ENCODE measurements at regions not wholly inside any gene's neighbourhood (a gene's known extent, or its start where the extent isn't known, plus 50 kb on each side); places are given as distances from the start of the nearest gene placed in this dataset.

GRCh38 chr2:33746208-33746800 is 147.2 kb upstream of the FAM98A start:
- DNase-seq (ENCODE audit: extremely low read depth, low read depth) = no peak
- no peak for TF ChIP-seq CTCF (IDR thresholded peaks at IDR 0.05; ENCODE audit: low read depth, low read length, missing control alignments)
- H3K4me3 ChIP-seq (replicated peaks; ENCODE audit: low read depth, low read length) = no peak overlapping the region

- no peak for DNase-seq (ENCODE audit: extremely low read depth, low read depth)
- TF ChIP-seq CTCF (IDR thresholded peaks at IDR 0.05; ENCODE audit: low read depth, low read length, missing control alignments) = no peak
- no peak overlapping the region for H3K4me3 ChIP-seq (replicated peaks; ENCODE audit: low read depth, low read length)
These were observed 136.0 kb upstream of the FAM98A start for GRCh38 chr2:33735096-33735495.

- TF ChIP-seq CTCF (IDR thresholded peaks at IDR 0.05; ENCODE audit: low read depth, low read length, missing control alignments) = no peak
- no peak for DNase-seq (ENCODE audit: extremely low read depth, low read depth)
- H3K4me3 ChIP-seq (replicated peaks; ENCODE audit: low read depth, low read length) = no peak overlapping the region
These were observed 131.7 kb upstream of the FAM98A start for GRCh38 chr2:33730804-33731203.

GRCh38 chr2:33730193-33730592 is 131.1 kb upstream of the FAM98A start:
- H3K4me3 ChIP-seq (replicated peaks; ENCODE audit: low read depth, low read length) = no peak overlapping the region
- DNase-seq (ENCODE audit: extremely low read depth, low read depth) = no peak
- TF ChIP-seq CTCF (IDR thresholded peaks at IDR 0.05; ENCODE audit: low read depth, low read length, missing control alignments) = no peak

GRCh38 chr2:33729353-33729752 is 130.3 kb upstream of the FAM98A start:
- no peak for DNase-seq (ENCODE audit: extremely low read depth, low read depth)
- H3K4me3 ChIP-seq (replicated peaks; ENCODE audit: low read depth, low read length) = no peak overlapping the region
- no peak for TF ChIP-seq CTCF (IDR thresholded peaks at IDR 0.05; ENCODE audit: low read depth, low read length, missing control alignments)

GRCh38 chr2:33728106-33728505 is 129.0 kb upstream of the FAM98A start:
- no peak for DNase-seq (ENCODE audit: extremely low read depth, low read depth)
- H3K4me3 ChIP-seq (replicated peaks; ENCODE audit: low read depth, low read length) = no peak overlapping the region
- no peak for TF ChIP-seq CTCF (IDR thresholded peaks at IDR 0.05; ENCODE audit: low read depth, low read length, missing control alignments)

Data from HFF-Myc (cell line).